GM12878 (cell line): ENCODE measurements at regions not wholly inside any gene's neighbourhood (a gene's known extent, or its start where the extent isn't known, plus 50 kb on each side); places are given as distances from the start of the nearest gene placed in this dataset.

ENCODE experiments used
- ATAC-seq: fragments of 200-7000 bp; cut with Tn5 transposase; 3 replicates; pipeline ENCODE4 v1.9.1; 2020; ENCODE audit warnings: mild to moderate bottlenecking, moderate library complexity
- BruUV-seq: library from RNA; stranded (reverse); fragments of 400-500 nt; replicated peaks from 2 replicates; lab custom pipeline; 2021; lab: Mats Ljungman, UMichigan
- CTCF ChIA-PET: fragments of 300-600 bp; sonication (Branson Sonifier 250); formaldehyde crosslinking; extraction: SDS; loops from one replicate; lab custom pipeline; 2021; ENCODE audit warnings: inconsistent platforms; lab: Yijun Ruan, JAX
- POLR2A ChIA-PET: fragments of 350-600 bp; formaldehyde crosslinking; extraction: SDS; loops from one replicate; lab custom pipeline; 2021; ENCODE audit warnings: inconsistent platforms; lab: Charles Lee
- RAD21 ChIA-PET: fragments of 300-600 bp; sonication (Branson Sonifier 250); formaldehyde crosslinking; loops from one replicate; lab custom pipeline; 2023; ENCODE audit warnings: antibody characterized with exemption; ENCODE audit not compliant: unreplicated experiment; lab: Charles Lee
- SMC1A ChIA-PET: fragments of 300-600 bp; sonication (Branson Sonifier 250); formaldehyde crosslinking; loops from one replicate; lab custom pipeline; 2023; ENCODE audit not compliant: unreplicated experiment, uncharacterized antibody; lab: Charles Lee
- DNase-seq: peaks from one replicate; pipeline ENCODE4 v3.0.0-alpha.2; 2011; ENCODE audit warnings: low read depth, low spot score
- FAIRE-seq: peaks from 3 replicates; lab custom pipeline; 2011; peaks lifted over from hg19 to GRCh38; lab: Jason Lieb, UNC
- H2AFZ ChIP-seq: 2 replicates; pipeline ENCODE4 v1.6.0; 2011; ENCODE audit warnings: low read depth, low read length, control low read depth; ENCODE audit not compliant: control insufficient read depth
- H3K27ac ChIP-seq: 2 replicates; pipeline ENCODE4 v1.5.1; 2011; ENCODE audit warnings: control low read depth; ENCODE audit not compliant: control insufficient read depth, insufficient read depth
- H3K27me3 ChIP-seq, 2 experiments: replicated peaks in 1 of 2; 2 replicates each; pipeline versions ENCODE4 v1.6.0 to v1.6.1; 2011; ENCODE audit warnings: low read length in 1 of 2; ENCODE audit not compliant: control insufficient read depth in 2 of 2, insufficient read depth in 2 of 2
- H3K36me3 ChIP-seq, 2 experiments: 2 replicates each; pipeline ENCODE4 v1.5.1; 2011; ENCODE audit warnings: low read length in 1 of 2; ENCODE audit not compliant: control insufficient read depth in 2 of 2, insufficient read depth in 2 of 2
- H3K4me1 ChIP-seq: 2 replicates; pipeline ENCODE4 v1.6.1; 2011; ENCODE audit warnings: mild to moderate bottlenecking, low read length, moderate library complexity, mixed read lengths; ENCODE audit not compliant: control insufficient read depth, insufficient read depth
- H3K4me2 ChIP-seq: 2 replicates; pipeline ENCODE4 v1.6.0; 2011; ENCODE audit warnings: control low read depth; ENCODE audit not compliant: control insufficient read depth, insufficient read depth
- H3K4me3 ChIP-seq: fragments of 200-600 bp; sonication (generic); 2 replicates; pipeline ENCODE4 v1.5.1; 2016
- H3K79me2 ChIP-seq: 2 replicates; pipeline ENCODE4 v1.6.0; 2011; ENCODE audit warnings: low read length; ENCODE audit not compliant: control insufficient read depth, insufficient read depth
- H3K9ac ChIP-seq: 2 replicates; pipeline ENCODE4 v1.8.0; 2011; ENCODE audit warnings: low read length, control low read depth, mixed read lengths; ENCODE audit not compliant: control insufficient read depth, insufficient read depth
- H3K9me3 ChIP-seq: replicated peaks from 3 replicates; pipeline ENCODE4 v1.5.1; 2011; ENCODE audit warnings: mild to moderate bottlenecking, low read length; ENCODE audit not compliant: control insufficient read depth, insufficient read depth
- H4K20me1 ChIP-seq: 2 replicates; pipeline ENCODE4 v1.6.0; 2011; ENCODE audit not compliant: control insufficient read depth, insufficient read depth
- BACH1 ChIP-seq: fragments of 450-650 bp; IDR thresholded peaks from 2 replicates; pipeline ENCODE4 v1.6.1; 2017; ENCODE audit warnings: mild to moderate bottlenecking, borderline replicate concordance
- EZH2 ChIP-seq: IDR thresholded peaks from 2 replicates; pipeline ENCODE4 v1.6.1; 2012; ENCODE audit warnings: low read depth, mild to moderate bottlenecking, control low read depth, inconsistent platforms, low read length, borderline replicate concordance; ENCODE audit not compliant: control insufficient read depth
- NR2F1 ChIP-seq: fragments of 450-650 bp; conservative IDR thresholded peaks from 2 replicates; pipeline ENCODE4 v1.6.1; 2017; ENCODE audit warnings: mild to moderate bottlenecking
- RFX5 ChIP-seq: IDR thresholded peaks from 2 replicates; pipeline ENCODE4 v1.6.1; 2011; ENCODE audit warnings: low read depth, low read length, improper control_type of control experiment
- SREBF1 ChIP-seq: IDR thresholded peaks from 2 replicates; pipeline ENCODE4 v1.6.1; 2012; ENCODE audit warnings: mild to moderate bottlenecking, low read length
- SUPT20H ChIP-seq: IDR thresholded peaks from 2 replicates; pipeline ENCODE4 v1.6.1; 2011; ENCODE audit warnings: low read depth, mild to moderate bottlenecking, low read length, moderate library complexity, borderline replicate concordance; ENCODE audit not compliant: control insufficient read depth
- TCF3 ChIP-seq: IDR thresholded peaks from 2 replicates; pipeline ENCODE4 v1.6.1; 2012; ENCODE audit warnings: low read depth, mild to moderate bottlenecking, low read length, borderline replicate concordance; ENCODE audit not compliant: insufficient read depth
- WGBS: methylation state at CpG from one replicate; pipeline ENCODE4 v1.1.6; 2016; ENCODE audit warnings: low lambda C conversion rate; ENCODE audit not compliant: insufficient replicate concordance, insufficient coverage; ENCODE audit errors: missing lambda C conversion rate; 5-methylcytosine and 5-hydroxymethylcytosine counted together
- in situ Hi-C: fragments of 300-500 bp; cut with MboI; formaldehyde crosslinking; loops from 9 replicates; pipeline ENCODE4 v1.14.3; 2018; ENCODE audit warnings: mixed read lengths
- intact Hi-C: fragments of 100-400 bp; cut with micrococcal nuclease; formaldehyde crosslinking; loops from one replicate; pipeline ENCODE4 v1.14.2; 2022; ENCODE audit not compliant: unreplicated experiment
- TF ChIP-seq, protein P1 (sequence below): fragments of 450-650 bp; formaldehyde crosslinking; IDR thresholded peaks from 2 replicates; pipeline ENCODE4 v1.5.0; 2022; ENCODE audit warnings: mild to moderate bottlenecking, missing genetic modification characterization

DNA sequence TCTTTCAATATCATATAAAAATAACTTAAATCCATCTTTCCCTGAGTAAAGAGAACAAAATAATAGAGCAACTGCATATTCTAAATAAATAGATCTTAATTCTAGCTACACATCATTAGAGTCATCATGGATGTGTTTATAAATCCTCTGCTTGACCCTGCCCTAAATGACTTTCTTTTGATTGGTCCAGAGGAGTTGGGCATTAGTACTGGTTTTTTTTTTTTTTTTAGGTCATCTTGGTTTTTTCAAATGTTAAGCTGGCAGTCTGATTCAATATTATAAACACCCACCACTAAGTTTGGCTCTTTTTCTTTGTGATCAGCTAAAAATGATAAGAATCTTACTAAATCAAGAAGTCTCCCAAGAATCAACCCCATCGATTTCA, 504.0 kb upstream of the CBLB start:
- FAIRE-seq = no peak
- no peak overlapping the region for H3K9ac ChIP-seq
- WGBS = 90% methylated on average over 1 of the region's 1 CpG

More for the DNA sequence above, 504.0 kb upstream of the CBLB start:
- no peaks in the 10 kb centered on the region for H3K36me3 ChIP-seq
- no peaks in the 10 kb centered on the region for H4K20me1 ChIP-seq
- H3K27me3 ChIP-seq = no peaks in the 10 kb centered on the region
- ChIA-PET CTCF (interaction anchor here (0.6 kb wide), 1 partner anchor 116 kb away, joined by 3 read pairs; no protein-coding TSS in a partner anchor), POLR2A (interaction anchor here (0.6 kb wide), 1 partner anchor 89 kb away, joined by 4 read pairs; no protein-coding TSS in a partner anchor), RAD21 (interaction anchor here (0.6 kb wide), 1 partner anchor 42 kb away, joined by 3 read pairs; no protein-coding TSS in a partner anchor), SMC1A (interaction anchor here (2.2 kb wide), 1 partner anchor 8 kb away, joined by 5 read pairs; no protein-coding TSS in a partner anchor)
- in situ Hi-C loops = no loop called here
- H3K79me2 ChIP-seq = no peaks in the 10 kb centered on the region
- H3K9me3 ChIP-seq = no peaks in the 10 kb centered on the region; the same call in 2 of the 3 replicates
- no TSS peak for BruUV-seq
- intact Hi-C loops = no loop called here
- DNase-seq (no peak), ATAC-seq (no peak)
- H3K4me1 ChIP-seq = no peaks in the 10 kb centered on the region
- no peak overlapping the region for H3K4me3 ChIP-seq
- no peak overlapping the region for H3K4me2 ChIP-seq
- no peak overlapping the region for H2AFZ ChIP-seq
- no peak overlapping the region for H3K27ac ChIP-seq
- TF ChIP-seq NR2F1 = no peak
- no peak for TF ChIP-seq TCF3
- TF ChIP-seq SREBF1 = no peak
- TF ChIP-seq, protein P1, sequence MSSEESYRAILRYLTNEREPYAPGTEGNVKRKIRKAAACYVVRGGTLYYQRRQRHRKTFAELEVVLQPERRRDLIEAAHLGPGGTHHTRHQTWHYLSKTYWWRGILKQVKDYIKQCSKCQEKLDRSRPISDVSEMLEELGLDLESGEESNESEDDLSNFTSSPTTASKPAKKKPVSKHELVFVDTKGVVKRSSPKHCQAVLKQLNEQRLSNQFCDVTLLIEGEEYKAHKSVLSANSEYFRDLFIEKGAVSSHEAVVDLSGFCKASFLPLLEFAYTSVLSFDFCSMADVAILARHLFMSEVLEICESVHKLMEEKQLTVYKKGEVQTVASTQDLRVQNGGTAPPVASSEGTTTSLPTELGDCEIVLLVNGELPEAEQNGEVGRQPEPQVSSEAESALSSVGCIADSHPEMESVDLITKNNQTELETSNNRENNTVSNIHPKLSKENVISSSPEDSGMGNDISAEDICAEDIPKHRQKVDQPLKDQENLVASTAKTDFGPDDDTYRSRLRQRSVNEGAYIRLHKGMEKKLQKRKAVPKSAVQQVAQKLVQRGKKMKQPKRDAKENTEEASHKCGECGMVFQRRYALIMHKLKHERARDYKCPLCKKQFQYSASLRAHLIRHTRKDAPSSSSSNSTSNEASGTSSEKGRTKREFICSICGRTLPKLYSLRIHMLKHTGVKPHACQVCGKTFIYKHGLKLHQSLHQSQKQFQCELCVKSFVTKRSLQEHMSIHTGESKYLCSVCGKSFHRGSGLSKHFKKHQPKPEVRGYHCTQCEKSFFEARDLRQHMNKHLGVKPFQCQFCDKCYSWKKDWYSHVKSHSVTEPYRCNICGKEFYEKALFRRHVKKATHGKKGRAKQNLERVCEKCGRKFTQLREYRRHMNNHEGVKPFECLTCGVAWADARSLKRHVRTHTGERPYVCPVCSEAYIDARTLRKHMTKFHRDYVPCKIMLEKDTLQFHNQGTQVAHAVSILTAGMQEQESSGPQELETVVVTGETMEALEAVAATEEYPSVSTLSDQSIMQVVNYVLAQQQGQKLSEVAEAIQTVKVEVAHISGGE (CRISPR knock-in tag) = no peak
- TF ChIP-seq EZH2 = no peak
- no peak for TF ChIP-seq SUPT20H
- no peak for TF ChIP-seq RFX5
- TF ChIP-seq BACH1 = no peak
